Fibroblast of lung (primary cell): ENCODE measurements at regions not wholly inside any gene's neighbourhood (a gene's known extent, or its start where the extent isn't known, plus 50 kb on each side); places are given as distances from the start of the nearest gene placed in this dataset.

Source experiments
- DNase-seq, 2 donors: peaks; one replicate each; pipeline versions ENCODE4 v3.0.0 to v3.0.0-alpha.2; 2010; ENCODE audit warnings: low read depth in 2 of 2
- H2AFZ ChIP-seq: 2 replicates; pipeline ENCODE4 v1.5.1; 2012; ENCODE audit warnings: low read length, control low read depth, inconsistent platforms
- H3K27ac ChIP-seq: 2 replicates; pipeline ENCODE4 v1.5.1; 2011; ENCODE audit warnings: low read length, control low read depth; ENCODE audit not compliant: insufficient read depth
- H3K27me3 ChIP-seq: 2 replicates; pipeline ENCODE4 v1.5.1; 2011; ENCODE audit warnings: mild to moderate bottlenecking, low read length; ENCODE audit not compliant: control insufficient read depth, insufficient read depth
- H3K36me3 ChIP-seq: 2 replicates; pipeline ENCODE4 v1.5.1; 2011; ENCODE audit warnings: low read length; ENCODE audit not compliant: control insufficient read depth, insufficient read depth
- H3K4me1 ChIP-seq: 2 replicates; pipeline ENCODE4 v1.5.1; 2011; ENCODE audit warnings: low read length; ENCODE audit not compliant: control insufficient read depth, insufficient read depth; ENCODE audit errors: extremely low read depth
- H3K4me2 ChIP-seq: 2 replicates; pipeline ENCODE4 v1.5.1; 2011; ENCODE audit warnings: low read length, control low read depth; ENCODE audit not compliant: insufficient read depth; ENCODE audit errors: extremely low read depth
- H3K4me3 ChIP-seq, 4 experiments: fragments of 200-600 bp in 1 of 4; sonication (generic) in 1 of 4; replicated peaks in 1 of 4; 2 replicates each; pipeline ENCODE4 v1.5.1; 2011 to 2016; ENCODE audit warnings: low read length in 4 of 4, low read depth in 3 of 4, mild to moderate bottlenecking in 3 of 4, control low read depth in 2 of 4, inconsistent platforms in 1 of 4, mixed read lengths in 1 of 4; ENCODE audit not compliant: insufficient read depth in 1 of 4; ENCODE audit errors: control extremely low read depth in 1 of 4
- H3K79me2 ChIP-seq: 2 replicates; pipeline ENCODE4 v1.5.1; 2012; ENCODE audit warnings: mild to moderate bottlenecking, low read length, inconsistent platforms; ENCODE audit not compliant: control insufficient read depth, insufficient read depth
- H3K9ac ChIP-seq: 2 replicates; pipeline ENCODE4 v1.5.1; 2011; ENCODE audit warnings: mild to moderate bottlenecking, low read length, control low read depth; ENCODE audit not compliant: insufficient read depth
- H3K9me3 ChIP-seq: 2 replicates; pipeline ENCODE4 v1.5.1; 2012; ENCODE audit warnings: low read depth, low read length; ENCODE audit not compliant: control insufficient read depth, insufficient read depth
- H4K20me1 ChIP-seq: 2 replicates; pipeline ENCODE4 v1.5.1; 2011; ENCODE audit warnings: low read length; ENCODE audit not compliant: control insufficient read depth, insufficient read depth; ENCODE audit errors: extremely low read depth
- EZH2 ChIP-seq: IDR thresholded peaks from 2 replicates; pipeline ENCODE4 v1.5.1; 2012; ENCODE audit warnings: low read length, control low read depth, mild to moderate bottlenecking; ENCODE audit errors: missing control alignments
- TF ChIP-seq, protein P1 (sequence below), 2 donors: IDR thresholded peaks in 1 of 2; conservative IDR thresholded peaks in 1 of 2; 1 replicate in 1 of 2; 2 replicates in 1 of 2; pipeline ENCODE4 v1.5.1; 2011 to 2012; ENCODE audit warnings: low read length in 2 of 2, control low read depth in 1 of 2, inconsistent platforms in 1 of 2, low read depth in 1 of 2, mild to moderate bottlenecking in 1 of 2

DNA sequence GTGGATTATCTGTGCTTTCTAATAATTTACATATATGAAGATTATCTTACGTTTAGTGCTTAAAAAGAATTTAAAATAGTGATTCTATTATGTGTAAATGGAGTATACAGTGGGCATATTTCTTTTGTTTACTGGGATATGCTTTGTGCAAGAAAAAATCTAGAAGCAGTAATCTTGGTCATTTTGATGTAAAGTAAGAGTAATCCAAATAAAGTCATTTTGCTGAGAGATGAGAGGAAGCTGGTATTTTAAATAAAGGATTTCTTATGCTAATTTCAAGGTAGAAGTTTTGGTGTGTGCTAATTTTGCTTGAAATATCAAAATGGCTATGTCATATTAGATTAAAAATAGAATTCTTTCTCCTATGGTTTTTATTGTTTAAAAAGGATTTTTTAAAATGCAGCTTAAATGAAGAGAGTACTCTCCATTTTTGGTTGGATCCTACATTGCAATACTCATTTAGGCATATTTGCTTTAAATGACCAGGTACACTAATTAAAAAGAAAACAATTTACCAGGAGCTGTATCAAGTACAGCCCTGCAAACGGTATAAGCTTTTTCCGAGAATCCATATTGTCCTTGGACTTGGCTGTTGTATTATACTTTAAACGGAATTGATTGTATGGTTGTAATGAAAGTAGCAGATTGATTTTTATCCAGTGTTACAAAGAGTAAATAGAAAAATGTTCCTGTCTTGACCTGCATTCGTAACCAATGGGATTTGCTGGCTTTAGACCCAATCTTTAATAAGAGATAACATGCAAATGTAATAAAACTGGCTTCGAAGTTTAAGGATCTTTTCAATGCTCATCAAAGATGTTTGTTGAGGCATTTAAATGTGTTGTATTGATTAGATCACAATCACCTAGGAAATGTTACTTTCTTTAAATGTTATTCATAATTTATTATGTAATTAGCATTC lies 574.7 kb downstream of the USP25 start:
- Histone ChIP-seq H2AFZ (no peak overlapping the region), H3K9ac (no peak overlapping the region), H4K20me1 (no peaks in the 10 kb centered on the region), H3K4me1 (no peaks in the 10 kb centered on the region), H3K27ac (no peak overlapping the region), H3K27me3 (no peaks in the 10 kb centered on the region), H3K36me3 (no peaks in the 10 kb centered on the region), H3K9me3 (no peaks in the 10 kb centered on the region), H3K79me2 (no peaks in the 10 kb centered on the region), H3K4me2 (no peak overlapping the region), H3K4me3 (no peak overlapping the region)
- DNase-seq: no peak
- TF ChIP-seq EZH2: no peak
- TF ChIP-seq, protein P1, sequence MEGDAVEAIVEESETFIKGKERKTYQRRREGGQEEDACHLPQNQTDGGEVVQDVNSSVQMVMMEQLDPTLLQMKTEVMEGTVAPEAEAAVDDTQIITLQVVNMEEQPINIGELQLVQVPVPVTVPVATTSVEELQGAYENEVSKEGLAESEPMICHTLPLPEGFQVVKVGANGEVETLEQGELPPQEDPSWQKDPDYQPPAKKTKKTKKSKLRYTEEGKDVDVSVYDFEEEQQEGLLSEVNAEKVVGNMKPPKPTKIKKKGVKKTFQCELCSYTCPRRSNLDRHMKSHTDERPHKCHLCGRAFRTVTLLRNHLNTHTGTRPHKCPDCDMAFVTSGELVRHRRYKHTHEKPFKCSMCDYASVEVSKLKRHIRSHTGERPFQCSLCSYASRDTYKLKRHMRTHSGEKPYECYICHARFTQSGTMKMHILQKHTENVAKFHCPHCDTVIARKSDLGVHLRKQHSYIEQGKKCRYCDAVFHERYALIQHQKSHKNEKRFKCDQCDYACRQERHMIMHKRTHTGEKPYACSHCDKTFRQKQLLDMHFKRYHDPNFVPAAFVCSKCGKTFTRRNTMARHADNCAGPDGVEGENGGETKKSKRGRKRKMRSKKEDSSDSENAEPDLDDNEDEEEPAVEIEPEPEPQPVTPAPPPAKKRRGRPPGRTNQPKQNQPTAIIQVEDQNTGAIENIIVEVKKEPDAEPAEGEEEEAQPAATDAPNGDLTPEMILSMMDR (conservative IDR thresholded peaks at IDR 0.05 in 1 of 2, IDR thresholded peaks at IDR 0.05 in 1 of 2; ENCODE audit: low read depth in 1 of 2, low read length in 2 of 2): no peak

DNA sequence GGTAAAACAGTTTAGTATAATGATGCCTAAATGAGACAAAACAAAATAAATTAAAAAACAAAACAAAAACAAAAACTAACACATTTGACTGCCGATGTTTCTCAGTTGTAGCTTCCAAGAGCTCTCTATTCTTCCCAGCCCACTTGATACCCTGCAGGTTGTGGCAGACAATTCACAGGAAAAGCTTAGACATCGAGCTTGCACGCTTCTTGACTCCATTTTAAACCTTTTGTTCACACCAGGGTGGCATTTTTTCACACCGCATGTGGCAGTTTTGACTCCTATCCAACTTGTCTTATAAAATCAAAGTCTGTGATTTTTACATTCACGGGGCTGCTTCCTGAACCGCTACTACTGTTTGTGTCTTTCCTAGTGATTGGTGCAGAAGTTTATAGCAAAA lies 575.9 kb downstream of the USP25 start:
- Histone ChIP-seq H3K9me3 (no peaks in the 10 kb centered on the region), H3K27ac (no peak overlapping the region), H2AFZ (no peak overlapping the region), H4K20me1 (no peaks in the 10 kb centered on the region), H3K36me3 (no peaks in the 10 kb centered on the region), H3K4me3 (no peak overlapping the region), H3K79me2 (no peaks in the 10 kb centered on the region), H3K27me3 (no peaks in the 10 kb centered on the region), H3K4me1 (no peaks in the 10 kb centered on the region), H3K9ac (no peak overlapping the region), H3K4me2 (no peak overlapping the region)
- peak in 1 of 2 donors; percentile 77 for DNase-seq
- TF ChIP-seq, protein P1 (conservative IDR thresholded peaks at IDR 0.05 in 1 of 2, IDR thresholded peaks at IDR 0.05 in 1 of 2; ENCODE audit: low read depth in 1 of 2, low read length in 2 of 2): no peak
- TF ChIP-seq EZH2: no peak

DNA sequence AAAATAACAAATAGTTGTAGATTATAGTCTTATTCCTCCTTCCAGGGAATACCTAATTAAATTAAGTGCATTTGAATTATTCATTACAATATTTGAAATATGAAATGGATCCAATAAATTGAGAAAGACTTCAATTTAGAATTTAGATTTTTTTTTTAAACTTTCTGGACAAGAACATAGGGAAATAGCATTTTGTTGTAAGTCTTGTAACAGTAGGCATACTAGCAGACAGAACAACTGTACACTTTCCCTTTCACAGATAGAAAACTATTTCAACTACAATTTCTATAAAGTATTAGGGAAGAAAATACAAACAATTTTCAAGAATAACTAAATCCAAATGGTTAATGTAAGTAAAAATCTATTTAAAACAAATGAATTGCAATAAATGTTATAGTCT lies 577.5 kb downstream of the USP25 start:
- no peak overlapping the region for H3K4me3 ChIP-seq
- no peak for TF ChIP-seq EZH2
- TF ChIP-seq, protein P1 (conservative IDR thresholded peaks at IDR 0.05 in 1 of 2, IDR thresholded peaks at IDR 0.05 in 1 of 2; ENCODE audit: low read depth in 1 of 2, low read length in 2 of 2): no peak
- no peaks in the 10 kb centered on the region for H4K20me1 ChIP-seq
- H3K4me2 ChIP-seq: no peak overlapping the region
- no peaks in the 10 kb centered on the region for H3K79me2 ChIP-seq
- H3K9ac ChIP-seq: no peak overlapping the region
- H3K9me3 ChIP-seq: no peaks in the 10 kb centered on the region
- H3K36me3 ChIP-seq: no peaks in the 10 kb centered on the region
- H3K27me3 ChIP-seq: no peaks in the 10 kb centered on the region
- no peak overlapping the region for H2AFZ ChIP-seq
- H3K4me1 ChIP-seq: no peaks in the 10 kb centered on the region
- H3K27ac ChIP-seq: no peak overlapping the region
- no peak for DNase-seq
